Urinary bladder (tissue), 3 donors: ENCODE measurements at regions not wholly inside any gene's neighbourhood (a gene's known extent, or its start where the extent isn't known, plus 50 kb on each side); places are given as distances from the start of the nearest gene placed in this dataset.

Experiments
- DNase-seq: peaks from one replicate; pipeline ENCODE4 v3.0.0-alpha.2; 2015; ENCODE audit errors: extremely low spot score
- H3K27ac ChIP-seq: one replicate; pipeline ENCODE4 v1.5.1; 2013; ENCODE audit warnings: low read depth, mild to moderate bottlenecking, moderate library complexity
- H3K36me3 ChIP-seq: one replicate; pipeline ENCODE4 v1.6.1; 2013; ENCODE audit warnings: mild to moderate bottlenecking, moderate library complexity; ENCODE audit not compliant: insufficient read depth
- H3K4me1 ChIP-seq: one replicate; pipeline ENCODE4 v1.6.1; 2013; ENCODE audit warnings: mild to moderate bottlenecking, moderate library complexity; ENCODE audit not compliant: insufficient read depth
- H3K4me3 ChIP-seq: one replicate; pipeline ENCODE4 v1.5.1; 2013; ENCODE audit warnings: low read depth, low read length
- WGBS: extraction: QIAGEN DNeasy Blood & Tissue Kit; methylation state at CpG from one replicate; pipeline ENCODE4 v1.1.7; 2013; 5-methylcytosine and 5-hydroxymethylcytosine counted together
- donor health status: healthy with polysubstance abuse.
- donor health status: healthy.

DNA sequence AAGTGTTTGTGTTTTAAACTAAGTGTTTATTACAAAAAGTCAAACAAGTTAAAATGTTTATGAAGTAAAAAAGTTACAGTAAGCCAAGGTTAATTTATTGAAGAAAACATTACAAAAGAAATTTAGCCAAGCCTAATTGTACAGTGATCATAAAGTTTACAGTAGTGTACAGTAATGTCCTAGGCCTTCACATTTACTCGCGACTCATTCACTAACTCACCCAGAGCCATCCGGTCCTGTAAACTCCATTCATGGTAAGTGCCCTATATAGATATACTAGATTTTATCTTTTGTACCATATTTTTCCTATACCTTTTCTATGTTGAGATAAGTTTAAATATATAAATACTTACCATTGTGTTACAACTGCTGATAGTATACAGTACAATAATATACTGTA, 481.8 kb upstream of the TENM4 start:
- Histone ChIP-seq H3K36me3 (no peaks in the 10 kb centered on the region), H3K27ac (no peak overlapping the region), H3K4me1 (no peaks in the 10 kb centered on the region), H3K4me3 (no peak overlapping the region)
- no peak for DNase-seq
- 90% methylated on average over 3 of the region's 3 CpGs for WGBS

- no peaks in the 10 kb centered on the region for H3K4me1 ChIP-seq
- no peaks in the 10 kb centered on the region for H3K36me3 ChIP-seq
- H3K4me3 ChIP-seq, result no peak overlapping the region
- 87% methylated on average over 1 of the region's 1 CpG for WGBS
- H3K27ac ChIP-seq, result no peak overlapping the region
- DNase-seq, result no peak
Measured at GRCh38 chr11:79920480-79920879, 479.6 kb upstream of the TENM4 start.

GRCh38 chr11:79919350-79919749, 478.5 kb upstream of the TENM4 start:
- no peaks in the 10 kb centered on the region for H3K4me1 ChIP-seq

GRCh38 chr11:79918846-79919245, 478.0 kb upstream of the TENM4 start:
- WGBS, result 72% methylated on average over 1 of the region's 1 CpG
- no peak overlapping the region for H3K4me3 ChIP-seq
- H3K27ac ChIP-seq, result no peak overlapping the region
- no peaks in the 10 kb centered on the region for H3K4me1 ChIP-seq
- no peaks in the 10 kb centered on the region for H3K36me3 ChIP-seq
- no peak for DNase-seq

More at GRCh38 chr11:79919350-79919749, 478.5 kb upstream of the TENM4 start:
- no peak for DNase-seq
- H3K27ac ChIP-seq, result no peak overlapping the region
- H3K4me3 ChIP-seq, result no peak overlapping the region
- H3K36me3 ChIP-seq, result no peaks in the 10 kb centered on the region

DNA sequence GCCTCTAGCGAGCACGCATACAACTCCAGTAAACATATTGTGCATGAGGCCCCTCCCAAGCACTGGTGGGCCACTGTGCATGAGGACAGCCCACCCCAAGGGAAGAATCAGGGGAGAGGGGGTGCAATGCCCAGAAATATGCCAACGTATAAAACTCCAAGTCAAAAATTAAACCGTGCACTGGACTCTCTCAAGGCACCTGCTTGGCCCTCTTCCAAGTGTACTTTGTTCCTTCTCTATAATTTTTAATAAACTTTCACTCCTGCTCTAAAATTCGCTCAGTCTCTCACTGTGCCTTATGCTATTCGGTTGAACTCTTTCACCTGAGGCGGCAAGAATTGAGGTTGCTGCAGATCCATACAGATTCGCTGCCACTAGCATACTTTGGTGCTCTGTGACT, 465.3 kb upstream of the TENM4 start:
- Histone ChIP-seq H3K4me3 (no peak overlapping the region), H3K27ac (no peak overlapping the region), H3K4me1 (no peaks in the 10 kb centered on the region), H3K36me3 (no peaks in the 10 kb centered on the region)
- 89% methylated on average over 8 of the region's 8 CpGs for WGBS
- DNase-seq, result no peak

DNA sequence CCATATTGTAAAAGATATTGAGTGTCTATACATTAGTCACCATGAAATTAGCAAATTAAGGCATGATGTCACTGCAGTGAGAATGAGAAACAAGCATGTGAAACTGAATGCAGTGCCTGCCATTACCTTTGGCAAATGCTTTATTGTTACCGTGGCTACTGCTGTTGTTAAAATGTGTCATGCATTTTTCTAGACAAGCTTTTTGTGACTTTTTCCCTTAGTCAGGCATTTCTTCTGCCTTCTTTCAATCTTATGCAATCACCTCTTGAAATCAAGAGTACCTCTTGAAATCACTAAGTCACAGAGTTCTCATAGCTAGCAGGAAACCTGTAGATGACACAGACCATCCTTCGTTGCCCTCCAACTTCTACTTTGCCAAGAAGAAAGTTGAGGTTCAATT, 461.7 kb upstream of the TENM4 start:
- DNase-seq, result no peak
- H3K4me1 ChIP-seq, result no peaks in the 10 kb centered on the region
- no peak overlapping the region for H3K4me3 ChIP-seq
- no peak overlapping the region for H3K27ac ChIP-seq
- no peaks in the 10 kb centered on the region for H3K36me3 ChIP-seq
- WGBS, result 84% methylated on average over 2 of the region's 2 CpGs

DNA sequence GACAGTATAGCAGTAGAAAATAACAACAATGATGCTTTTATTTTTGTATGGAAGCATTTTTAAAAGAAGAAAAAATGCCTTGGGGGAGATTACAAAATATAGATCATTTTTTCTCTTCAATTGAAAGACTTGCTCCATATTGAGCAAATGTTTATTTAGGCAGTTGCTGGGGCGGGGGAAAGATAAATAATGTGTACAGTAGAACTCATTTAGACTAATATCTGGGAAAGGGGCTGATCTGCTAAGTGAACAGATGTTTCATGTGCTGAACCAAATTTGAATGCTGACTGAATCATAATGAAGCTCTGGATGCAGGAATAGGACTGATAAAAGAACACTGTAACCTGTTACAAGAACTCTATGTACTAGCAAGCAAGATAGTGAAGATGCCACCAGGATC, 457.1 kb upstream of the TENM4 start:
- DNase-seq, result no peak
- Histone ChIP-seq H3K27ac (no peak overlapping the region), H3K36me3 (no peaks in the 10 kb centered on the region), H3K4me3 (no peak overlapping the region), H3K4me1 (no peaks in the 10 kb centered on the region)
- WGBS, result 70% methylated on average over 1 of the region's 1 CpG

DNA sequence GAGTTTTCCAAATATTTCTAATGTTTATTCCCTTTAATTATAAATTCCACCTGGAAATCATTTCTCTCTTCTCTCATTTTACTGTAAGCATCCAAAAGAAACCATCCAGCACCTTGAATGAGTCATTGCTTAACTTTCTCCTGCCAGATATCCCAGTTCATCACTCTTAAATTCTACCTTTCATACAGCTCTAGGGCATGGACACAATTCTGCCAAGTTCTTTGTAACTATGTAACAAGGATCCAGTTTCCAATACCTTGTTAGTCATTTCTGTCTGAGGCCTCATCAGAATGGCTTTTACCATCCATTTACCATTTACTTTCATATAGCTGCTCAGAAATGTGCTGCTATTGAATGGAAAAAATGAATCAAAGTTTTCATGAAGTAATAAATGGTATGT, 455.4 kb upstream of the TENM4 start:
- Histone ChIP-seq H3K27ac (no peak overlapping the region), H3K4me1 (no peaks in the 10 kb centered on the region), H3K36me3 (no peaks in the 10 kb centered on the region), H3K4me3 (no peak overlapping the region)
- DNase-seq, result no peak

- Histone ChIP-seq H3K4me1 (no peaks in the 10 kb centered on the region), H3K36me3 (no peaks in the 10 kb centered on the region), H3K27ac (no peak overlapping the region), H3K4me3 (no peak overlapping the region)
- 75% methylated on average over 3 of the region's 3 CpGs for WGBS
- no peak for DNase-seq
Measured at GRCh38 chr11:79894111-79894510, 453.3 kb upstream of the TENM4 start.

GRCh38 chr11:79890272-79890671, 449.4 kb upstream of the TENM4 start:
- no peak overlapping the region for H3K4me3 ChIP-seq
- no peak for DNase-seq
- H3K4me1 ChIP-seq, result no peaks in the 10 kb centered on the region
- 51% methylated on average over 1 of the region's 1 CpG for WGBS
- H3K36me3 ChIP-seq, result no peaks in the 10 kb centered on the region
- no peak overlapping the region for H3K27ac ChIP-seq

DNA sequence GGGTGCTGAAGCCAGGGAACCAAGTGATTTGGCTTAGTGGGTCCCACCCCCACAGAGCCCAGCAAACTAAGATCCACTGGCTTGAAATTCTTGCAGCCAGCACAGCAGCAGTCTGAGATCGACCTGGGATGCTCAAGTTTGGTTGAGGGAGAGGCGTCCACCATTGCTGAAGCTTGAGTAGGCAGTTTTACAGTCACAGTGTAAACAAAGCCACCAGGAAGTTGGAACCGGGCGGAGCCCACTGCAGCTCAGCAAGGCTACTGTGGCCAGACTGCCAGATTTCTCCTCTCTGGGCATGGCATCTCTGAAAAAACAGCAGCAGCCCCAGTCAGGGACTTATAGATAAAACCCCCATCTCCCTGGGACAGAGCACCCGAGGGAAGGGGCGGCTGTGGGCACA, 424.1 kb upstream of the TENM4 start:
- WGBS, result 65% methylated on average over 6 of the region's 6 CpGs
- Histone ChIP-seq H3K4me3 (no peak overlapping the region), H3K27ac (no peak overlapping the region), H3K4me1 (no peaks in the 10 kb centered on the region), H3K36me3 (no peaks in the 10 kb centered on the region)
- DNase-seq, result no peak

GRCh38 chr11:79860336-79860735, 419.5 kb upstream of the TENM4 start:
- Histone ChIP-seq H3K27ac (no peak overlapping the region), H3K4me3 (no peak overlapping the region), H3K36me3 (no peaks in the 10 kb centered on the region), H3K4me1 (no peaks in the 10 kb centered on the region)
- no peak for DNase-seq
- 66% methylated on average over 3 of the region's 3 CpGs for WGBS

GRCh38 chr11:79857377-79858214, 416.8 kb upstream of the TENM4 start:
- no peak for DNase-seq
- Histone ChIP-seq H3K36me3 (no peaks in the 10 kb centered on the region), H3K4me3 (no peak overlapping the region), H3K4me1 (no peaks in the 10 kb centered on the region), H3K27ac (no peak overlapping the region)
- WGBS, result 58% methylated on average over 10 of the region's 10 CpGs

GRCh38 chr11:79852176-79852575, 411.3 kb upstream of the TENM4 start:
- Histone ChIP-seq H3K36me3 (no peaks in the 10 kb centered on the region), H3K27ac (no peak overlapping the region), H3K4me1 (no peaks in the 10 kb centered on the region), H3K4me3 (no peak overlapping the region)
- DNase-seq, result no peak
